Stimulated activated CD4-positive, alpha-beta T cell treated with anti-CD3 and anti-CD28 coated beads, Interleukin-2, amount 100 ng/mL, for 4 hours (primary cell): ENCODE measurements at regions not wholly inside any gene's neighbourhood (a gene's known extent, or its start where the extent isn't known, plus 50 kb on each side); places are given as distances from the start of the nearest gene placed in this dataset.

Experiments used
- DNase-seq: peaks from one replicate; pipeline ENCODE4 v3.0.0-alpha.2; 2020; ENCODE audit warnings: low read depth

GRCh38 chr12:98437166-98437565, 78.2 kb upstream of the TMPO start:
- no peak for DNase-seq

- no peak for DNase-seq
Measured at GRCh38 chr12:98437806-98438595, 77.4 kb upstream of the TMPO start.

- DNase-seq: no peak
Measured at GRCh38 chr12:98438656-98439230, 76.6 kb upstream of the TMPO start.

GRCh38 chr12:98439471-98439951, 75.9 kb upstream of the TMPO start:
- DNase-seq: no peak

GRCh38 chr12:98439981-98440581, 75.3 kb upstream of the TMPO start:
- DNase-seq: no peak

- DNase-seq: no peak
Measured at GRCh38 chr12:98446060-98446459, 69.3 kb upstream of the TMPO start.

GRCh38 chr12:98446682-98447081, 68.7 kb upstream of the TMPO start:
- no peak for DNase-seq

- DNase-seq: no peak
Measured at GRCh38 chr12:98449584-98449983, 65.8 kb upstream of the TMPO start.

GRCh38 chr12:98453070-98453469, 62.3 kb upstream of the TMPO start:
- no peak for DNase-seq

GRCh38 chr12:98453492-98453891, 61.9 kb upstream of the TMPO start:
- DNase-seq: no peak

GRCh38 chr12:98456041-98456440, 59.3 kb upstream of the TMPO start:
- DNase-seq: no peak

GRCh38 chr12:98456576-98457573, 58.5 kb upstream of the TMPO start:
- DNase-seq: no peak

- no peak for DNase-seq
Measured at GRCh38 chr12:98464190-98464589, 51.2 kb upstream of the TMPO start.

- no peak for DNase-seq
Measured at GRCh38 chr12:98465505-98465904, 49.9 kb upstream of the TMPO start.
